Activated T-helper 1 cell treated with anti-CD3 and anti-CD28 coated beads, Interleukin-12 subunit alpha, Interleukin-12 subunit beta, Interleukin-2, Interleukin-4 antibody, amounts not matched to agents 30 ng/mL and 10 ng/mL and 1 ng/mL, durations not matched to agents 14 hours and 24 hours and 36 hours (primary cell): ENCODE measurements at regions not wholly inside any gene's neighbourhood (a gene's known extent, or its start where the extent isn't known, plus 50 kb on each side); places are given as distances from the start of the nearest gene placed in this dataset.
"Not testable (repeated sequence)": the region's sequence is repeated elsewhere in the genome, so short reads cannot be mapped to it uniquely, and the experiment has no call there.

Experiments used
- DNase-seq: peaks from one replicate; pipeline ENCODE4 v3.0.0; 2021; ENCODE audit warnings: low spot score
- H3K27ac Mint-ChIP-seq: one replicate; pipeline ENCODE4 v1.8.0; 2021; ENCODE audit warnings: mild to moderate bottlenecking, mixed read lengths
- H3K27me3 Mint-ChIP-seq: one replicate; pipeline ENCODE4 v1.8.0; 2022; ENCODE audit warnings: mild to moderate bottlenecking, moderate library complexity, mixed read lengths; ENCODE audit not compliant: insufficient read depth
- H3K36me3 Mint-ChIP-seq: one replicate; pipeline ENCODE4 v1.8.0; 2021; ENCODE audit warnings: low read depth, mixed read lengths
- H3K4me1 Mint-ChIP-seq: one replicate; pipeline ENCODE4 v1.8.0; 2021; ENCODE audit warnings: low read depth, mixed read lengths
- H3K4me3 Mint-ChIP-seq: one replicate; pipeline ENCODE4 v1.8.0; 2021; ENCODE audit warnings: mild to moderate bottlenecking, moderate library complexity, mixed read lengths
- H3K9me3 Mint-ChIP-seq: one replicate; pipeline ENCODE4 v1.8.0; 2021; ENCODE audit warnings: mixed read lengths
- intact Hi-C: fragments of 100-400 bp; cut with micrococcal nuclease; formaldehyde crosslinking; loops from one replicate; pipeline ENCODE4 v1.15.1; 2024

GRCh38 chr10:45250694-45251075, 64.7 kb downstream of the OR13A1 start:
- DNase-seq, H3K9me3 Mint-ChIP-seq, H3K4me3 Mint-ChIP-seq, H3K36me3 Mint-ChIP-seq, H3K27ac Mint-ChIP-seq: not testable (repeated sequence)
- H3K27me3 Mint-ChIP-seq = peaks cover 18% of the 10 kb centered on the region
- intact Hi-C loops = loop anchor here (1.0 to 5.0 kb wide), 7 partner anchors 15 to 777 kb away; partner anchors contain the start of genes ALOX5 and ZFAND4
- peaks cover 33% of the 10 kb centered on the region for H3K4me1 Mint-ChIP-seq
